Thoracic aorta (tissue), 2 donors: ENCODE measurements at regions not wholly inside any gene's neighbourhood (a gene's known extent, or its start where the extent isn't known, plus 50 kb on each side); places are given as distances from the start of the nearest gene placed in this dataset.

Experiments used
- ATAC-seq: fragments of 150-250 bp; one replicate; pipeline ENCODE4 v1.8.0; 2017; ENCODE audit warnings: low read depth; ENCODE audit not compliant: insufficient number of reproducible peaks, low FRiP score
- DNase-seq: peaks from one replicate; pipeline ENCODE4 v3.0.0-alpha.2; 2020; ENCODE audit warnings: low spot score
- H3K27ac ChIP-seq, 2 donors: fragments of 200-600 bp; sonication (generic); 1 replicate in 1 of 2; 2 replicates in 1 of 2; pipeline ENCODE4 v1.5.1; 2016; ENCODE audit warnings: mild to moderate bottlenecking in 2 of 2, moderate library complexity in 2 of 2
- H3K27me3 ChIP-seq: fragments of 200-600 bp; sonication (generic); replicated peaks from 2 replicates; pipeline ENCODE4 v1.6.0; 2016; ENCODE audit warnings: mild to moderate bottlenecking; ENCODE audit not compliant: insufficient read depth
- H3K36me3 ChIP-seq: fragments of 200-600 bp; sonication (generic); one replicate; pipeline ENCODE4 v1.5.1; 2016
- H3K4me1 ChIP-seq, 2 donors: fragments of 200-600 bp; sonication (generic); 1 replicate in 1 of 2; 2 replicates in 1 of 2; pipeline versions ENCODE4 v1.5.1 to v1.6.0; 2016; ENCODE audit warnings: low read depth in 2 of 2, mild to moderate bottlenecking in 1 of 2; ENCODE audit not compliant: control insufficient read depth in 1 of 2
- H3K4me3 ChIP-seq: fragments of 200-600 bp; sonication (generic); 2 replicates; pipeline ENCODE4 v1.5.1; 2016; ENCODE audit warnings: mild to moderate bottlenecking
- H3K9me3 ChIP-seq: fragments of 200-600 bp; sonication (generic); 2 replicates; pipeline ENCODE4 v1.5.1; 2016
- TF ChIP-seq, protein P1 (sequence below): fragments of 200-600 bp; sonication (generic); IDR thresholded peaks from one replicate; pipeline ENCODE4 v1.5.1; 2019; ENCODE audit warnings: antibody characterized with exemption

DNA sequence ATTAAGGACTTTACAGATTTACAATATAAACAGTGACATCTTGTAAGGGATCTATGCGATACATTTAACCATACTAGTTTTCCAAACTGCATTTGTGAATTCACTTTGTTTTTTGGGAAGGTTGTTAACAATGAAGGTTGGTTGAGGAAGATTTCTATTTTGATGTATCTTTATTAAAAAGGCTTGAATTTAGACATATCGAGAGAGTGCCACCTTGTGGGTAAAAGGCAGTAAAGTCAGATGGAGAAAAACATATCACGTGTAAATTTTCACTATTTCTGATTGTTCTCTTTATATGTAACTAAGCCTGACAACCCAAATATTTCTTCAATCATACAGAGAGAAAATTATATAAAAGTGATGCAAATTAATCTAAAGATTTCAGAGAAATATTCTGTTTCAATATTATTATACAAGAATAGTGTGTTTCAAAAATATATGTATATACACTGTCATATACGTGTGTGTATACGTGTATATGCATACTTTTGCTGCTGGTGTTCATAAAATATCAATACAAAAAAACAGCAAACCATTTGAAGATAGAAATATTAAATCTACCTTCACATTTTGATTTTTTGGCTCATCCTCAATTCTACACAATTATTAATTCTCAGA, 988.6 kb downstream of the SORCS1 start:
- Histone ChIP-seq H3K27ac (no peak overlapping the region), H3K36me3 (no peaks in the 10 kb centered on the region), H3K27me3 (no peaks in the 10 kb centered on the region), H3K4me1 (no peaks in the 10 kb centered on the region), H3K9me3 (no peaks in the 10 kb centered on the region), H3K4me3 (no peak overlapping the region)
- TF ChIP-seq, protein P1, sequence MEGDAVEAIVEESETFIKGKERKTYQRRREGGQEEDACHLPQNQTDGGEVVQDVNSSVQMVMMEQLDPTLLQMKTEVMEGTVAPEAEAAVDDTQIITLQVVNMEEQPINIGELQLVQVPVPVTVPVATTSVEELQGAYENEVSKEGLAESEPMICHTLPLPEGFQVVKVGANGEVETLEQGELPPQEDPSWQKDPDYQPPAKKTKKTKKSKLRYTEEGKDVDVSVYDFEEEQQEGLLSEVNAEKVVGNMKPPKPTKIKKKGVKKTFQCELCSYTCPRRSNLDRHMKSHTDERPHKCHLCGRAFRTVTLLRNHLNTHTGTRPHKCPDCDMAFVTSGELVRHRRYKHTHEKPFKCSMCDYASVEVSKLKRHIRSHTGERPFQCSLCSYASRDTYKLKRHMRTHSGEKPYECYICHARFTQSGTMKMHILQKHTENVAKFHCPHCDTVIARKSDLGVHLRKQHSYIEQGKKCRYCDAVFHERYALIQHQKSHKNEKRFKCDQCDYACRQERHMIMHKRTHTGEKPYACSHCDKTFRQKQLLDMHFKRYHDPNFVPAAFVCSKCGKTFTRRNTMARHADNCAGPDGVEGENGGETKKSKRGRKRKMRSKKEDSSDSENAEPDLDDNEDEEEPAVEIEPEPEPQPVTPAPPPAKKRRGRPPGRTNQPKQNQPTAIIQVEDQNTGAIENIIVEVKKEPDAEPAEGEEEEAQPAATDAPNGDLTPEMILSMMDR, result no peak
- no peak for DNase-seq
- ATAC-seq, result no peak

DNA sequence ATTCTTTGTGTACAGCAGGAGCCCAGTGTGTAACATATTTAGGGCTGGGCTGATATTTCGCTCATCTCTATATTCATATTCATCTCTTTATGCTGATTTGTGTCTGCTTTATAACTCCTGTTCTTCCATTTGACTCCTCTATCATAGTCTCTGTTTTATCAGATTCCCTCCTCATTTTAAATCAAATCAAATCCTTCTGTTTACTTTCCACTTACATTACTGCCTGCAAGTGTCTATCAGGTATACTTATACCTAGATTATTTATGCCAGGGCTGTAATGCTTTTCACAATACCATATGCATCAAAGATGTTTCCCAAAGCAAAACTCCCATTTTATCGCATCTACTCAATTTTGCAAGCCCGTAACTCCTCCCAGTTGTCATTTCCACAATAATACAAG, 990.7 kb downstream of the SORCS1 start:
- Histone ChIP-seq H3K4me3 (no peak overlapping the region), H3K27me3 (no peaks in the 10 kb centered on the region), H3K9me3 (no peaks in the 10 kb centered on the region), H3K4me1 (no peaks in the 10 kb centered on the region), H3K27ac (no peak overlapping the region), H3K36me3 (no peaks in the 10 kb centered on the region)
- TF ChIP-seq, protein P1, result no peak
- ATAC-seq (no peak), DNase-seq (no peak)

DNA sequence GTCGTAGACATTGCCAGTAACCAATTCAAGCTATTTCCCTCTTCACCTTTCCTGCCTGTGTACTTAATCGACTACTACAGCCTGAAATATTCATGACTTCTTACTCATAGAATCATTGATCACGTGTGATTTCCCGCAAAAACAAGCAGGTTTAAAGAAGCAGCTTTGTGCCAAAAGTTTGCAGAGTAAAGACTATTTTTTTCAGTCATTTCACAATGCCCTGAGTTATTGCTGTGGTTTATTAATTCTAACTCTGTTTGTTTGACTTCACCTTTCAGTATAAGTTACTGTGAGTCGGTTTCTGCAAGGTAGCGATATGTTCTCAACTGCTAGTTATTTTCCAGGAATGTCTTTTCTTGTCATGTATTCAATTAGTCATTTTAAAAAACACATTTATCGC, 995.3 kb downstream of the SORCS1 start:
- Histone ChIP-seq H3K4me1 (no peaks in the 10 kb centered on the region), H3K27me3 (no peaks in the 10 kb centered on the region), H3K36me3 (no peaks in the 10 kb centered on the region), H3K27ac (no peak overlapping the region), H3K4me3 (no peak overlapping the region), H3K9me3 (no peaks in the 10 kb centered on the region)
- no peak for ATAC-seq
- TF ChIP-seq, protein P1, result no peak
- DNase-seq, result no peak

DNA sequence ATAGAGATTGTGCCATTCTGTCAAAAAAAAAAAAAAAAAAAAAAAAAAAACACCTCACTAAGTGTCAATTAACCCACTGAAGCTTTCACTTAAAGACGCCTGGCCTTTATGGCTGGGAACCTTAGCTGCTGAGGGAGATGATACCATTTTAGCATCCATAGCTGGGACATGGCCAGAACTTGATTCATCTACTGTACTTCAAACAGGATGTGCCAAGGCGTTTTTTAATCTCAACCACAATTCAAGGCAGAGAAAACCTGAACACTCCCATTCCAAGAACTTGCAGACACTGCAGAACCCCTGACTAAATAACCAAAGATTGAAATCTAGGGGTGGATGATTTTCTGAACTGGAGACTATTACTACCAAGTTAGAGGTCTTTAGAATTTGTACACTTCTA, 996.6 kb downstream of the SORCS1 start:
- TF ChIP-seq, protein P1, result no peak
- Histone ChIP-seq H3K36me3 (no peaks in the 10 kb centered on the region), H3K9me3 (no peaks in the 10 kb centered on the region), H3K4me3 (no peak overlapping the region), H3K27me3 (no peaks in the 10 kb centered on the region), H3K27ac (no peak overlapping the region), H3K4me1 (no peaks in the 10 kb centered on the region)
- DNase-seq, result no peak
- ATAC-seq, result no peak

DNA sequence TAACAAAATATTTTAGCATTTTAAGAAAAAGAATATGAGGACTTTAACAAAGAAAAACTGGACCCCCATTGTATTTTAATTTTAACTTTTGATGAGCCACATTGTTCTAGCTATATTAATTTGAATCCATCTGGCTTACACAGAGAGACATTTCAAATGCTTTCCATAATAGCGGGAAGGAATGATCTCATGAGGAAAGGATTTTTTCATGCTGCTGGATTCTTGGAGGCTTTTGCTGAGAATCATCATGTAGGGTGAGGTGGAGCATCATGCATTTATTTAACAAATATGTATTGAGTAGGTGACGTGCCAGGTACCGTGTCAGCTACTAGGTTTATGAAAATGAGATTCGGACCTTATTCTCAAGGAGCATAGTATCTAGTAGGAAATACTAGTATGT, 1006.3 kb downstream of the SORCS1 start:
- no peak overlapping the region for H3K27ac ChIP-seq
- H3K36me3 ChIP-seq, result no peaks in the 10 kb centered on the region
- no peaks in the 10 kb centered on the region for H3K27me3 ChIP-seq
- DNase-seq (no peak), ATAC-seq (no peak)
- no peaks in the 10 kb centered on the region for H3K4me1 ChIP-seq
- TF ChIP-seq, protein P1, result no peak
- no peaks in the 10 kb centered on the region for H3K9me3 ChIP-seq
- no peak overlapping the region for H3K4me3 ChIP-seq
